Keratinocyte (primary cell): ENCODE measurements at regions not wholly inside any gene's neighbourhood (a gene's known extent, or its start where the extent isn't known, plus 50 kb on each side); places are given as distances from the start of the nearest gene placed in this dataset.

ENCODE experiments used
- EZH2 ChIP-seq: IDR thresholded peaks from one replicate; pipeline ENCODE4 v1.6.1; 2012; ENCODE audit warnings: inconsistent platforms, mild to moderate bottlenecking, low read length, moderate library complexity
- TF ChIP-seq, protein P1 (sequence below), 3 experiments: IDR thresholded peaks in 1 of 3; conservative IDR thresholded peaks in 1 of 3; optimal IDR thresholded peaks in 1 of 3; 2 replicates in 2 of 3; 3 replicates in 1 of 3; pipeline versions ENCODE3 to v1.5.1; 2011; ENCODE audit warnings: low read length in 3 of 3, mild to moderate bottlenecking in 3 of 3, moderate library complexity in 2 of 3, control low read depth in 1 of 3, inconsistent platforms in 1 of 3; ENCODE audit not compliant: insufficient read depth in 2 of 3; ENCODE audit errors: extremely low read depth in 1 of 3

DNA sequence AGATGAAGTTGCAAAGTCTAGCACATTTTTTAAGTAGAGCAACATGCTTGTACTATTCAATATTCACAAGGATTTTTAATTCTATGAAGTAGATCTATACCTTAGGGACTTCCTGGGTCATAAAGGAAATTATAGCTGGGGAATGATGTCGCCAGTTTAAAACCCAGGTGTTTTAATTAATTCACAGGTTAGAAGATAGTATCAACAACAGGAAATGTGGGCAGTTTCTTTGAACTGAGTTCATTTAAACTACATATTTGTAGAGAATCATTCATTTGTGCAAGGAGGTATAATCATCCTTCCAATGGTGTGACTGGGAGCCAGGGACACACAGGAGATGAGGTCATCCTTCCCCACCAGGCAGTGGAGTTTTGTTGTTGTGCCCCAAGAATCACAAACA, 181.3 kb upstream of the KLF3 start:
- TF ChIP-seq, protein P1, sequence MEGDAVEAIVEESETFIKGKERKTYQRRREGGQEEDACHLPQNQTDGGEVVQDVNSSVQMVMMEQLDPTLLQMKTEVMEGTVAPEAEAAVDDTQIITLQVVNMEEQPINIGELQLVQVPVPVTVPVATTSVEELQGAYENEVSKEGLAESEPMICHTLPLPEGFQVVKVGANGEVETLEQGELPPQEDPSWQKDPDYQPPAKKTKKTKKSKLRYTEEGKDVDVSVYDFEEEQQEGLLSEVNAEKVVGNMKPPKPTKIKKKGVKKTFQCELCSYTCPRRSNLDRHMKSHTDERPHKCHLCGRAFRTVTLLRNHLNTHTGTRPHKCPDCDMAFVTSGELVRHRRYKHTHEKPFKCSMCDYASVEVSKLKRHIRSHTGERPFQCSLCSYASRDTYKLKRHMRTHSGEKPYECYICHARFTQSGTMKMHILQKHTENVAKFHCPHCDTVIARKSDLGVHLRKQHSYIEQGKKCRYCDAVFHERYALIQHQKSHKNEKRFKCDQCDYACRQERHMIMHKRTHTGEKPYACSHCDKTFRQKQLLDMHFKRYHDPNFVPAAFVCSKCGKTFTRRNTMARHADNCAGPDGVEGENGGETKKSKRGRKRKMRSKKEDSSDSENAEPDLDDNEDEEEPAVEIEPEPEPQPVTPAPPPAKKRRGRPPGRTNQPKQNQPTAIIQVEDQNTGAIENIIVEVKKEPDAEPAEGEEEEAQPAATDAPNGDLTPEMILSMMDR (optimal IDR thresholded peaks at IDR 0.05 in 1 of 3, IDR thresholded peaks at IDR 0.05 in 1 of 3, conservative IDR thresholded peaks at IDR 0.05 in 1 of 3; ENCODE audit: extremely low read depth in 1 of 3, insufficient read depth in 2 of 3, low read length in 3 of 3): no peak
- no peak for TF ChIP-seq EZH2
